ENCODE measurements at regions not wholly inside any gene's neighbourhood (a gene's known extent, or its start where the extent isn't known, plus 50 kb on each side); places are given as distances from the start of the nearest gene placed in this dataset.

DNA sequence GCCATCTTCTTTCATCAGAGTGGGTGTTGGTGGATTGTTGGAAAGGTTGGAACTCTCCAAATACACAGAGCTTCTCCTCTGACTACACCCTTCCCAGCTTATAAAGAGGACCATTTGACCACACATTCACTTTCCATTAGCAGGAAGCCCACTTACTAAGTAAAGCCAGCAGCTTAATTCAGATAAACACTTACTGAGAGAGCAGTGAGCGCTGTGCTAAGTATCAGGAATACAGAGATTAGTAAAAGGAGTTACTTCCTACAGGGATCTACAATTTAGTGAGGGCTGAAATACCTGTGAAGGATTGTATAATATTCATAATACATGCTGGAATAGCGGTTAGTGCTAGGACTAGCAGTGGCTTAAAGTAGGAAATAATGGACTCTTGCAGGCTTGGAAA, 343.0 kb downstream of the NYAP2 start:
- TF ChIP-seq POLR2AphosphoS5 (IDR thresholded peaks at IDR 0.05; ENCODE audit: low read depth) (no peak), CTCF (conservative IDR thresholded peaks at IDR 0.05; ENCODE audit: low read depth in 2 of 2) (no peak), EZH2 (IDR thresholded peaks at IDR 0.05; ENCODE audit: low read depth, unreplicated experiment) (no peak), ETS1 (IDR thresholded peaks at IDR 0.05) (no peak), CREB1 (CRISPR knock-in tag; IDR thresholded peaks at IDR 0.05; ENCODE audit: low read depth) (no peak), EZH2phosphoT487 (IDR thresholded peaks at IDR 0.05; ENCODE audit: unreplicated experiment) (no peak), ZNF114 (CRISPR knock-in tag; IDR thresholded peaks at IDR 0.05) (no peak), JUNB (IDR thresholded peaks at IDR 0.05; ENCODE audit: unreplicated experiment) (no peak), STAT1 (IDR thresholded peaks at IDR 0.05; ENCODE audit: unreplicated experiment) (no peak), NANOG (IDR thresholded peaks at IDR 0.05; ENCODE audit: borderline replicate concordance) (no peak), ZNF331 (CRISPR knock-in tag; IDR thresholded peaks at IDR 0.05; ENCODE audit: low read depth) (no peak), ZNF462 (CRISPR knock-in tag; IDR thresholded peaks at IDR 0.05) (no peak)
- TF ChIP-seq, protein P1, sequence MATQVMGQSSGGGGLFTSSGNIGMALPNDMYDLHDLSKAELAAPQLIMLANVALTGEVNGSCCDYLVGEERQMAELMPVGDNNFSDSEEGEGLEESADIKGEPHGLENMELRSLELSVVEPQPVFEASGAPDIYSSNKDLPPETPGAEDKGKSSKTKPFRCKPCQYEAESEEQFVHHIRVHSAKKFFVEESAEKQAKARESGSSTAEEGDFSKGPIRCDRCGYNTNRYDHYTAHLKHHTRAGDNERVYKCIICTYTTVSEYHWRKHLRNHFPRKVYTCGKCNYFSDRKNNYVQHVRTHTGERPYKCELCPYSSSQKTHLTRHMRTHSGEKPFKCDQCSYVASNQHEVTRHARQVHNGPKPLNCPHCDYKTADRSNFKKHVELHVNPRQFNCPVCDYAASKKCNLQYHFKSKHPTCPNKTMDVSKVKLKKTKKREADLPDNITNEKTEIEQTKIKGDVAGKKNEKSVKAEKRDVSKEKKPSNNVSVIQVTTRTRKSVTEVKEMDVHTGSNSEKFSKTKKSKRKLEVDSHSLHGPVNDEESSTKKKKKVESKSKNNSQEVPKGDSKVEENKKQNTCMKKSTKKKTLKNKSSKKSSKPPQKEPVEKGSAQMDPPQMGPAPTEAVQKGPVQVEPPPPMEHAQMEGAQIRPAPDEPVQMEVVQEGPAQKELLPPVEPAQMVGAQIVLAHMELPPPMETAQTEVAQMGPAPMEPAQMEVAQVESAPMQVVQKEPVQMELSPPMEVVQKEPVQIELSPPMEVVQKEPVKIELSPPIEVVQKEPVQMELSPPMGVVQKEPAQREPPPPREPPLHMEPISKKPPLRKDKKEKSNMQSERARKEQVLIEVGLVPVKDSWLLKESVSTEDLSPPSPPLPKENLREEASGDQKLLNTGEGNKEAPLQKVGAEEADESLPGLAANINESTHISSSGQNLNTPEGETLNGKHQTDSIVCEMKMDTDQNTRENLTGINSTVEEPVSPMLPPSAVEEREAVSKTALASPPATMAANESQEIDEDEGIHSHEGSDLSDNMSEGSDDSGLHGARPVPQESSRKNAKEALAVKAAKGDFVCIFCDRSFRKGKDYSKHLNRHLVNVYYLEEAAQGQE (IDR thresholded peaks at IDR 0.05; ENCODE audit: unreplicated experiment), result no peak
